NB4 (cell line): ENCODE measurements at regions not wholly inside any gene's neighbourhood (a gene's known extent, or its start where the extent isn't known, plus 50 kb on each side); places are given as distances from the start of the nearest gene placed in this dataset.

Experiments used
- DNase-seq: peaks from one replicate; pipeline ENCODE4 v3.0.0; 2010; ENCODE audit warnings: low read depth
- H3K4me3 ChIP-seq: one replicate; pipeline ENCODE4 v1.5.1; 2011; ENCODE audit warnings: mild to moderate bottlenecking, low read depth, low read length, moderate library complexity
- CTCF ChIP-seq: IDR thresholded peaks from one replicate; pipeline ENCODE4 v1.5.1; 2012; ENCODE audit warnings: low read depth, low read length
- MYC ChIP-seq: IDR thresholded peaks from 2 replicates; pipeline ENCODE4 v1.6.1; 2011; ENCODE audit warnings: low read depth, low read length
- POLR2A ChIP-seq: IDR thresholded peaks from 2 replicates; pipeline ENCODE4 v1.6.1; 2011; ENCODE audit warnings: mild to moderate bottlenecking; ENCODE audit not compliant: insufficient read length; ENCODE audit errors: extremely low read depth
- TF ChIP-seq, protein P1 (sequence below): IDR thresholded peaks from 2 replicates; pipeline ENCODE4 v1.6.1; 2011; ENCODE audit warnings: low read depth, low read length

DNA sequence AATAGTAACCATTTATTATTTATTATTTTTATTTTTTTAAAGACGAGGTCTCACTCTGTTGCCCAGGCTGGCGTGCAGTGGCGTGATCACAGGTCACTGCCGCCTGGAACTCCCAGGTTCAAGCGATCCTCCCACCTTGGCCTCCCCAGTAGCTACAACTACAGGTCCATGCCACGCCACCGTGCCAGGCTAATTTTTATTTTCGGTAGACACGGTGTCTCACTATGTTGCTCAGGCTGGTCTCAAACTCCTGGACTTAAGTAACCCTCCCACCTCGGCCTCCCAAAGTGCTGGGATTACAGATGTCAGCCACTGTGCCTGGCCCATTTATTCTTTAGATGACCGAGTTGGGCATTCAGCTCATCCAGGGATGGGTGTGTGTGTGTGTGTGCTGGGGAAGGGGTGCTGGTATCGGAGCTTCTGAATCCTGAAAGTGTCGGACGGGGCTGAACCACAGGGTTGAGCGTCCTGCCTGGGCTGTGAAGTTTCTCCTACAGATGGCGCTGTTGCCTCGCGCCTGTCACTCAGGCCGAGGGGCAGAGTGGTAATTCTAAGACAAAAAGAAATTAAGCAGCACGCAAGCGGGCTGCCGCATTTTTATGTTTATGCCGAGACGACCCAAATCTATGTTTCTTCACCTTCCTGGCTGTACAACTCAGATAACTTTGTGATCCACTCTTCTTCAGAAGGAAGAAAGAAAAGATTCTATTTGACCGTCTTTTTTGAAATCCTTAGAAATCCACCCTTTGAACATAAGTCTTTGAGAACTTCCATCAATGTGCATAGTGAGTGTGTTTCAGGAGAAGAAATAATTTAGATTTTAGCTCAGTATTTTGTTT, 252.8 kb downstream of the CDH26 start:
- no peak overlapping the region for H3K4me3 ChIP-seq
- peak; percentile 76 for DNase-seq
- TF ChIP-seq POLR2A, result no peak
- TF ChIP-seq CTCF, result peak; percentile 91
- TF ChIP-seq MYC, result 0 out of 2 replicates have a peak, but pooled peaks have one; percentile 51
- TF ChIP-seq, protein P1, sequence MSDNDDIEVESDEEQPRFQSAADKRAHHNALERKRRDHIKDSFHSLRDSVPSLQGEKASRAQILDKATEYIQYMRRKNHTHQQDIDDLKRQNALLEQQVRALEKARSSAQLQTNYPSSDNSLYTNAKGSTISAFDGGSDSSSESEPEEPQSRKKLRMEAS, result peak; percentile 47; the same call in 1 of the 2 replicates

- no peak overlapping the region for H3K4me3 ChIP-seq
- TF ChIP-seq MYC (no peak), POLR2A (no peak), CTCF (no peak)
- TF ChIP-seq, protein P1, result no peak
- no peak for DNase-seq
Measured at GRCh38 chr20:60211618-60212463, 253.6 kb downstream of the CDH26 start.

- TF ChIP-seq MYC, result no peak
- no peak for TF ChIP-seq CTCF
- TF ChIP-seq, protein P1, result no peak
- TF ChIP-seq POLR2A, result no peak
- DNase-seq, result no peak
- H3K4me3 ChIP-seq, result no peak overlapping the region
Measured at GRCh38 chr20:60212695-60213094, 254.5 kb downstream of the CDH26 start.

- no peak overlapping the region for H3K4me3 ChIP-seq
- no peak for DNase-seq
- TF ChIP-seq POLR2A, result no peak
- TF ChIP-seq, protein P1, result no peak
- no peak for TF ChIP-seq CTCF
- TF ChIP-seq MYC, result no peak
Measured at GRCh38 chr20:60213126-60213893, 255.1 kb downstream of the CDH26 start.

- TF ChIP-seq MYC, result no peak
- TF ChIP-seq, protein P1, result no peak
- TF ChIP-seq POLR2A, result no peak
- TF ChIP-seq CTCF, result no peak
- H3K4me3 ChIP-seq, result no peak overlapping the region
Measured at GRCh38 chr20:60214901-60215815, 256.9 kb downstream of the CDH26 start.

More at GRCh38 chr20:60214901-60215815, 256.9 kb downstream of the CDH26 start:
- DNase-seq, result peak; percentile 12
